HEK293 (cell line): ENCODE measurements at regions not wholly inside any gene's neighbourhood (a gene's known extent, or its start where the extent isn't known, plus 50 kb on each side); places are given as distances from the start of the nearest gene placed in this dataset.

Experiments used
- CTCF ChIA-PET: fragments of 350-600 bp; formaldehyde crosslinking; extraction: SDS; loops from one replicate; lab custom pipeline; 2021; ENCODE audit warnings: antibody characterized with exemption; lab: Yijun Ruan, JAX
- POLR2A ChIA-PET: fragments of 300-600 bp; formaldehyde crosslinking; extraction: SDS; loops from one replicate; lab custom pipeline; 2020; ENCODE audit warnings: antibody characterized with exemption, inconsistent platforms; lab: Yijun Ruan, JAX
- H3K27ac ChIP-seq: fragments of 200-500 bp; sonication (Bioruptor generic); 2 replicates; pipeline ENCODE4 v1.5.1; 2014; ENCODE audit warnings: low read depth, low read length, control low read depth, inconsistent platforms; ENCODE audit errors: extremely low read depth
- H3K36me3 ChIP-seq, 2 experiments: fragments of 200-500 bp in 1 of 2; sonication (Bioruptor generic) in 1 of 2; 1 replicate in 1 of 2; 2 replicates in 1 of 2; pipeline ENCODE4 v1.5.1; 2014 to 2017; ENCODE audit warnings: inconsistent platforms in 2 of 2, low read length in 2 of 2; ENCODE audit not compliant: control insufficient read depth in 2 of 2, insufficient read depth in 1 of 2
- H3K4me1 ChIP-seq: fragments of 200-500 bp; sonication (Bioruptor generic); 2 replicates; pipeline ENCODE4 v1.5.1; 2014; ENCODE audit warnings: mild to moderate bottlenecking, low read length, inconsistent platforms; ENCODE audit not compliant: control insufficient read depth, insufficient read depth
- H3K4me3 ChIP-seq: 2 replicates; pipeline ENCODE4 v1.5.1; 2011; ENCODE audit warnings: low read depth, mild to moderate bottlenecking, control low read depth, low read length, moderate library complexity
- H3K9me3 ChIP-seq: fragments of 200-500 bp; sonication (Bioruptor generic); 2 replicates; pipeline ENCODE4 v1.5.1; 2014; ENCODE audit warnings: low read depth, low read length, inconsistent platforms; ENCODE audit not compliant: control insufficient read depth, insufficient read depth
- GLIS1 ChIP-seq: fragments of 450-650 bp; formaldehyde crosslinking; IDR thresholded peaks from 2 replicates; pipeline ENCODE4 v1.5.1; 2016; ENCODE audit warnings: missing biosample characterization, missing genetic modification characterization
- HOXA7 ChIP-seq: sonication (generic); formaldehyde crosslinking; IDR thresholded peaks from 2 replicates; pipeline ENCODE4 v1.8.1; 2022; ENCODE audit warnings: missing genetic modification reagents, borderline replicate concordance
- KLF9 ChIP-seq: fragments of 450-650 bp; formaldehyde crosslinking; IDR thresholded peaks from 2 replicates; pipeline ENCODE4 v1.5.1; 2016; ENCODE audit warnings: missing biosample characterization, missing genetic modification characterization, low read depth
- SCRT2 ChIP-seq: fragments of 450-650 bp; formaldehyde crosslinking; IDR thresholded peaks from 2 replicates; pipeline ENCODE4 v1.5.1; 2016; ENCODE audit warnings: missing biosample characterization, missing genetic modification characterization
- SP3 ChIP-seq: fragments of 450-650 bp; formaldehyde crosslinking; IDR thresholded peaks from 2 replicates; pipeline ENCODE4 v1.5.1; 2016; ENCODE audit warnings: missing biosample characterization, missing genetic modification characterization
- SP7 ChIP-seq: fragments of 450-650 bp; formaldehyde crosslinking; IDR thresholded peaks from 2 replicates; pipeline ENCODE4 v1.5.1; 2016; ENCODE audit warnings: missing biosample characterization, missing genetic modification characterization
- WT1 ChIP-seq: fragments of 450-650 bp; formaldehyde crosslinking; IDR thresholded peaks from 2 replicates; pipeline ENCODE4 v1.5.1; 2016; ENCODE audit warnings: missing biosample characterization, missing genetic modification characterization
- YY2 ChIP-seq: fragments of 450-650 bp; formaldehyde crosslinking; IDR thresholded peaks from 2 replicates; pipeline ENCODE4 v1.5.1; 2016; ENCODE audit warnings: missing biosample characterization, missing genetic modification characterization
- ZBTB6 ChIP-seq: fragments of 450-650 bp; formaldehyde crosslinking; IDR thresholded peaks from 2 replicates; pipeline ENCODE4 v1.5.1; 2017; ENCODE audit warnings: missing biosample characterization, missing genetic modification characterization
- ZNF16 ChIP-seq: fragments of 450-650 bp; formaldehyde crosslinking; IDR thresholded peaks from 2 replicates; pipeline ENCODE4 v1.5.1; 2016; ENCODE audit warnings: low read depth, missing biosample characterization, missing genetic modification characterization
- ZNF24 ChIP-seq: fragments of 450-650 bp; formaldehyde crosslinking; IDR thresholded peaks from 2 replicates; pipeline ENCODE4 v1.5.1; 2016; ENCODE audit warnings: missing biosample characterization, missing genetic modification characterization
- ZNF274 ChIP-seq, 2 experiments: fragments of 200-500 bp in 1 of 2; fragments of 450-650 bp in 1 of 2; sonication (Bioruptor generic) in 1 of 2; formaldehyde crosslinking in 1 of 2; IDR thresholded peaks; 2 replicates each; pipeline versions ENCODE4 v1.5.1 to v1.6.1; 2014 to 2016; ENCODE audit warnings: borderline replicate concordance in 1 of 2, inconsistent platforms in 1 of 2, low read length in 1 of 2, missing biosample characterization in 1 of 2, missing genetic modification characterization in 1 of 2
- ZNF404 ChIP-seq: fragments of 450-650 bp; formaldehyde crosslinking; IDR thresholded peaks from 2 replicates; pipeline ENCODE4 v1.5.1; 2017; ENCODE audit warnings: missing biosample characterization, missing genetic modification characterization
- ZNF416 ChIP-seq: fragments of 450-650 bp; formaldehyde crosslinking; IDR thresholded peaks from 2 replicates; pipeline ENCODE4 v1.5.1; 2016; ENCODE audit warnings: missing biosample characterization, missing genetic modification characterization
- ZNF433 ChIP-seq: fragments of 450-650 bp; formaldehyde crosslinking; IDR thresholded peaks from 2 replicates; pipeline ENCODE4 v1.5.1; 2016; ENCODE audit warnings: missing biosample characterization, missing genetic modification characterization, low read depth
- ZNF530 ChIP-seq: fragments of 450-650 bp; formaldehyde crosslinking; IDR thresholded peaks from 2 replicates; pipeline ENCODE4 v1.5.1; 2016; ENCODE audit warnings: low read depth, missing biosample characterization, missing genetic modification characterization
- ZNF555 ChIP-seq: fragments of 450-650 bp; formaldehyde crosslinking; conservative IDR thresholded peaks from 2 replicates; pipeline ENCODE4 v1.5.1; 2017; ENCODE audit warnings: missing biosample characterization, mild to moderate bottlenecking, missing genetic modification characterization, inconsistent platforms
- ZNF561 ChIP-seq: fragments of 450-650 bp; IDR thresholded peaks from 2 replicates; pipeline ENCODE4 v1.5.1; 2018; ENCODE audit warnings: missing biosample characterization, missing genetic modification characterization, borderline replicate concordance
- ZNF704 ChIP-seq: fragments of 450-650 bp; formaldehyde crosslinking; IDR thresholded peaks from 2 replicates; pipeline ENCODE4 v1.5.1; 2016; ENCODE audit warnings: missing biosample characterization, missing genetic modification characterization
- ZNF747 ChIP-seq: fragments of 450-650 bp; formaldehyde crosslinking; IDR thresholded peaks from 2 replicates; pipeline ENCODE4 v1.5.1; 2016; ENCODE audit warnings: missing biosample characterization, missing genetic modification characterization
- ZNF776 ChIP-seq: fragments of 450-650 bp; formaldehyde crosslinking; IDR thresholded peaks from 2 replicates; pipeline ENCODE4 v1.5.0; 2017; ENCODE audit warnings: missing biosample characterization, missing genetic modification characterization, borderline replicate concordance
- TF ChIP-seq, protein P1 (sequence below): fragments of 450-650 bp; formaldehyde crosslinking; IDR thresholded peaks from 2 replicates; pipeline ENCODE4 v1.5.1; 2016; ENCODE audit warnings: missing biosample characterization, missing genetic modification characterization, borderline replicate concordance

DNA sequence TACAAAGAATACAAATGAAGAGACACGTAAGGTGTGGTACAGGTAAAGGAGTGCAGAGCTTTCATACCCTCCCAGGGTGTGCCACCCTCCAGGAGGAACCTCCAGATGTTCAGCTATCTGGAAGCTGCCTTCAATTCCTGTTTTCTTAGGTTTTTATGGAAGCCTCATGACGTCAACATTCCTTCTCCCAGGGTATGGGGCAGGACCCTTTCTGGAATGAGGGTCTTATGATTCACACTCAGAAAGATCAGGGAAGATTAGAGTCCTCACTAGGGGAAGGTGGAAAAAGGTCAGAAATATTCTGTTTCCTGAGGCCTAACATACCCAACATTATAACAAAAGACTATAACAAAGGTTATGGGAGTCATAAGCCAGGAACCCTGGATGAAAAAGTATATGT lies 99.8 kb upstream of the PLCL2 start:
- TF ChIP-seq WT1 (no peak), SP3 (no peak), ZBTB6 (tag by site-specific recombination) (no peak), ZNF747 (tag by site-specific recombination) (no peak), YY2 (tag by site-specific recombination) (no peak), HOXA7 (CRISPR knock-in tag) (no peak)
- TF ChIP-seq, protein P1, sequence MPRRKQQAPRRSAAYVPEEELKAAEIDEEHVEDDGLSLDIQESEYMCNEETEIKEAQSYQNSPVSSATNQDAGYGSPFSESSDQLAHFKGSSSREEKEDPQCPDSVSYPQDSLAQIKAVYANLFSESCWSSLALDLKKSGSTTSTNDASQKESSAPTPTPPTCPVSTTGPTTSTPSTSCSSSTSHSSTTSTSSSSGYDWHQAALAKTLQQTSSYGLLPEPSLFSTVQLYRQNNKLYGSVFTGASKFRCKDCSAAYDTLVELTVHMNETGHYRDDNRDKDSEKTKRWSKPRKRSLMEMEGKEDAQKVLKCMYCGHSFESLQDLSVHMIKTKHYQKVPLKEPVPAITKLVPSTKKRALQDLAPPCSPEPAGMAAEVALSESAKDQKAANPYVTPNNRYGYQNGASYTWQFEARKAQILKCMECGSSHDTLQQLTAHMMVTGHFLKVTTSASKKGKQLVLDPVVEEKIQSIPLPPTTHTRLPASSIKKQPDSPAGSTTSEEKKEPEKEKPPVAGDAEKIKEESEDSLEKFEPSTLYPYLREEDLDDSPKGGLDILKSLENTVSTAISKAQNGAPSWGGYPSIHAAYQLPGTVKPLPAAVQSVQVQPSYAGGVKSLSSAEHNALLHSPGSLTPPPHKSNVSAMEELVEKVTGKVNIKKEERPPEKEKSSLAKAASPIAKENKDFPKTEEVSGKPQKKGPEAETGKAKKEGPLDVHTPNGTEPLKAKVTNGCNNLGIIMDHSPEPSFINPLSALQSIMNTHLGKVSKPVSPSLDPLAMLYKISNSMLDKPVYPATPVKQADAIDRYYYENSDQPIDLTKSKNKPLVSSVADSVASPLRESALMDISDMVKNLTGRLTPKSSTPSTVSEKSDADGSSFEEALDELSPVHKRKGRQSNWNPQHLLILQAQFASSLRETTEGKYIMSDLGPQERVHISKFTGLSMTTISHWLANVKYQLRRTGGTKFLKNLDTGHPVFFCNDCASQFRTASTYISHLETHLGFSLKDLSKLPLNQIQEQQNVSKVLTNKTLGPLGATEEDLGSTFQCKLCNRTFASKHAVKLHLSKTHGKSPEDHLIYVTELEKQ (tag by site-specific recombination), result no peak
- TF ChIP-seq, all 188 proteins: peak for 0

GRCh38 chr3:16785465-16785864 lies 99.3 kb upstream of the PLCL2 start:
- Histone ChIP-seq H3K36me3 (no peaks in the 10 kb centered on the region), H3K4me3 (no peak overlapping the region), H3K27ac (no peak overlapping the region), H3K4me1 (no peaks in the 10 kb centered on the region), H3K9me3 (no peaks in the 10 kb centered on the region)
- CTCF ChIA-PET, result no interaction called here
- TF ChIP-seq ZNF433 (tag by site-specific recombination) (no peak), SCRT2 (tag by site-specific recombination) (no peak), ZNF16 (tag by site-specific recombination) (no peak), ZNF404 (no peak), ZNF776 (tag by site-specific recombination) (no peak), ZNF555 (no peak), GLIS1 (no peak), ZNF416 (tag by site-specific recombination) (no peak), ZNF704 (no peak), KLF9 (tag by site-specific recombination) (no peak), SP7 (tag by site-specific recombination) (no peak), ZNF530 (tag by site-specific recombination) (no peak), ZNF24 (no peak), ZNF274 (IDR thresholded peaks at IDR 0.05; ENCODE audit: low read length) (no peak), ZNF274 (tag by site-specific recombination; IDR thresholded peaks at IDR 0.05; ENCODE audit: borderline replicate concordance) (no peak), ZBTB6 (tag by site-specific recombination) (no peak), ZNF561 (tag by site-specific recombination) (no peak)
- POLR2A ChIA-PET, result no interaction called here

More for the DNA sequence above, 99.8 kb upstream of the PLCL2 start:
- Histone ChIP-seq H3K36me3 (no peaks in the 10 kb centered on the region), H3K4me1 (no peaks in the 10 kb centered on the region), H3K27ac (no peak overlapping the region), H3K9me3 (no peaks in the 10 kb centered on the region), H3K4me3 (no peak overlapping the region)
- ChIA-PET CTCF (no interaction called here), POLR2A (no interaction called here)
